Esophagus squamous epithelium (tissue), 5 donors: ENCODE measurements at regions not wholly inside any gene's neighbourhood (a gene's known extent, or its start where the extent isn't known, plus 50 kb on each side); places are given as distances from the start of the nearest gene placed in this dataset.
"Not testable (repeated sequence)": the region's sequence is repeated elsewhere in the genome, so short reads cannot be mapped to it uniquely, and the experiment has no call there.

ENCODE experiments used
- DNase-seq: peaks from one replicate; lab custom pipeline; 2025; lab: John Stamatoyannopoulos, UW
- H3K27ac ChIP-seq, 4 donors: fragments of 200-600 bp; sonication (generic); one replicate each; pipeline ENCODE4 v1.5.1; 2016 to 2019; ENCODE audit warnings: mild to moderate bottlenecking in 1 of 4
- H3K27me3 ChIP-seq, 4 donors: fragments of 200-600 bp; sonication (generic); 1 replicate in 3 of 4; 2 replicates in 1 of 4; pipeline versions ENCODE4 v1.5.1 to v1.6.0; 2017 to 2021; ENCODE audit warnings: antibody characterized with exemption in 1 of 4
- H3K36me3 ChIP-seq, 3 donors: fragments of 200-600 bp; sonication (generic); one replicate each; pipeline ENCODE4 v1.5.1; 2016 to 2019
- H3K4me1 ChIP-seq, 3 donors: fragments of 200-600 bp; sonication (generic); one replicate each; pipeline ENCODE4 v1.5.1; 2017 to 2019
- H3K4me3 ChIP-seq, 4 donors: fragments of 200-600 bp; sonication (generic); 1 replicate in 3 of 4; 2 replicates in 1 of 4; pipeline ENCODE4 v1.5.1; 2016 to 2019; ENCODE audit warnings: mild to moderate bottlenecking in 2 of 4, moderate library complexity in 1 of 4
- H3K9me3 ChIP-seq, 3 donors: fragments of 200-600 bp; sonication (generic); one replicate each; pipeline ENCODE4 v1.5.1; 2016 to 2019
- POLR2A ChIP-seq, 4 donors: fragments of 450-650 bp; IDR thresholded peaks; one replicate each; pipeline ENCODE4 v1.6.1; 2017; ENCODE audit warnings: antibody characterized with exemption in 4 of 4, mild to moderate bottlenecking in 4 of 4, moderate library complexity in 3 of 4
- WGBS, 2 donors: methylation state at CpG; one replicate each; pipeline ENCODE4 v1.1.5; 2018; 5-methylcytosine and 5-hydroxymethylcytosine counted together
- intact Hi-C: fragments of 100-400 bp; cut with DNase I; formaldehyde crosslinking; loops from one replicate; pipeline ENCODE4 v1.15.0; 2022
- TF ChIP-seq, protein P1 (sequence below), 6 experiments: fragments of 450-650 bp in 4 of 6; fragments of 200-600 bp in 2 of 6; sonication (generic) in 2 of 6; IDR thresholded peaks; one replicate each; pipeline ENCODE4 v1.5.1; 2016 to 2019; ENCODE audit warnings: antibody characterized with exemption in 6 of 6, mild to moderate bottlenecking in 4 of 6, moderate library complexity in 4 of 6
- donor health status: DM: yes; HTN: yes; CAD: no.

DNA sequence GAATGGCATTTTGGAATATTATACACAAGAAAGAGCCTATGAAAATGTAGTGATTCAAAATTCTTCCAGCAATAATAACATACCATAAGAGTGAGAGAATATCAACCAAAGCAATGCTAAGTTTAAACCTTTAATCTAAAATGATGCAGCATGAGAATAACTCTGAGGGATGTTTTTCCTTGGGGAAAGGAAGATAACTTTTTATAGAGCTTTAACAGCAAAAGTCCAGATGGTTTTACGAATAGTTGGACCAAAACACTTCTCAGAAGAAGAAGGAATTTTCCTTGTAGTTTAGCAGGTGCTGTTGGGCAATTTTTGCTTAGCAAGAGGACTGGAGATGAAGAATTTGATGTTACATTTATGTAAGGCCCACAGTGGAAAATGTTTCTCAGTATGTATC is 1503.2 kb downstream of the HACE1 start:
- H3K27me3 ChIP-seq = no peaks in the 10 kb centered on the region
- no peak for DNase-seq
- 52 to 58% methylated on average over 1 of the region's 1 CpG for WGBS, 2 donors
- no peaks in the 10 kb centered on the region for H3K36me3 ChIP-seq
- H3K4me3 ChIP-seq = no peak overlapping the region
- TF ChIP-seq POLR2A (IDR thresholded peaks at IDR 0.05) = no peak
- TF ChIP-seq, protein P1, sequence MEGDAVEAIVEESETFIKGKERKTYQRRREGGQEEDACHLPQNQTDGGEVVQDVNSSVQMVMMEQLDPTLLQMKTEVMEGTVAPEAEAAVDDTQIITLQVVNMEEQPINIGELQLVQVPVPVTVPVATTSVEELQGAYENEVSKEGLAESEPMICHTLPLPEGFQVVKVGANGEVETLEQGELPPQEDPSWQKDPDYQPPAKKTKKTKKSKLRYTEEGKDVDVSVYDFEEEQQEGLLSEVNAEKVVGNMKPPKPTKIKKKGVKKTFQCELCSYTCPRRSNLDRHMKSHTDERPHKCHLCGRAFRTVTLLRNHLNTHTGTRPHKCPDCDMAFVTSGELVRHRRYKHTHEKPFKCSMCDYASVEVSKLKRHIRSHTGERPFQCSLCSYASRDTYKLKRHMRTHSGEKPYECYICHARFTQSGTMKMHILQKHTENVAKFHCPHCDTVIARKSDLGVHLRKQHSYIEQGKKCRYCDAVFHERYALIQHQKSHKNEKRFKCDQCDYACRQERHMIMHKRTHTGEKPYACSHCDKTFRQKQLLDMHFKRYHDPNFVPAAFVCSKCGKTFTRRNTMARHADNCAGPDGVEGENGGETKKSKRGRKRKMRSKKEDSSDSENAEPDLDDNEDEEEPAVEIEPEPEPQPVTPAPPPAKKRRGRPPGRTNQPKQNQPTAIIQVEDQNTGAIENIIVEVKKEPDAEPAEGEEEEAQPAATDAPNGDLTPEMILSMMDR (IDR thresholded peaks at IDR 0.05) = no peak
- no peaks in the 10 kb centered on the region for H3K4me1 ChIP-seq
- intact Hi-C loops = no loop called here
- H3K9me3 ChIP-seq = peaks cover 0 to 12% (median 0%) of the 10 kb centered on the region in 3 donors
- no peak overlapping the region for H3K27ac ChIP-seq

DNA sequence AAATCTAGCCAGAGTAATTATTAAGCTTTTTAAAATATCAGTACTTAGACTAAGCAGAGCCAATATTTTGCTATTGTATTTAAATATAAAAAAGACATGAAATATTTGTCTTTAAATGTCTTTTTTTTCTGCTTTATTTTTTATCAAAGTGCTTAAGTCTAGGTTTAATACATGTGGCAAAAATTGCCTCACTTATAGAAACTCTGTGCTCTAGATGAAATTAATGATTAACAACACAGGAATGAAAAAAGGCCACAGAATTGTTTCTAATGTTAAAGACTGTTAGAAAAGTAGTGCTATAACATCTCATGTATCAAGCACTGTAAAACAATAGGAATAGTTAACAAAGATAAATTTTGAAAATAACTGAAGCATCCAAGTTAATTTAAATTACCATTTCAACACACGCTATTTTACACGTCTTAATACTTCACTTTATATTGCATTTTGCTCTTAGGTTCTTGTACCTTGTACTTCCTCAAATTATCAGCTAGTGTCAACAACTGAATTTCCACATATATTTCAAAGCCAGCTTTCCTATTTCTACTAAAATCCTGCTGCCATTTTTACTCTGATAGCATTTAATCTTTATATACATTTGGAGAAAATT is 1515.1 kb downstream of the HACE1 start:
- Histone ChIP-seq H3K9me3 (no peaks in the 10 kb centered on the region), H3K36me3 (no peaks in the 10 kb centered on the region), H3K4me1 (no peaks in the 10 kb centered on the region), H3K27me3 (no peaks in the 10 kb centered on the region), H3K4me3 (no peak overlapping the region), H3K27ac (no peak overlapping the region)
- TF ChIP-seq POLR2A (IDR thresholded peaks at IDR 0.05) = no peak
- TF ChIP-seq, protein P1 (IDR thresholded peaks at IDR 0.05) = no peak
- WGBS, 2 donors = 88 to 90% methylated on average over 2 of the region's 2 CpGs
- intact Hi-C loops = no loop called here
- DNase-seq = no peak

DNA sequence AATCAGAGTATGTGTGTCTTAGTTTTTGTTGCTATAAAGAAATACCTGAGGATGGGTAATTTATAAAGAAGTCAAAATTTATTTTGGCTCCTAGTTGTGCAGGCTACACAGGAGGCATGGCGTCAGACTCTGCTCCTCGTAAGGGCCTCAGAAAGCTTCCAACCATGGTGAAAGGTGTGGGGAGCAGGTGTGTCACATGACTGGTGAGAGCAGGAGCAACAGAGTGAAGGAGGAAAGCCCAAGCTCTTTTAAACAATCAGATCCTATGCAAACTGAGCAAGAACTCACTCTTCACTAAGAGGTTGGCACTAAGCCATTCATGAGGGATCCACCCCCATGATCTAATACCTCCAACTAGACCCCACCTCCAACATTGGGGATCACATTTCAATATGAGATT is 1524.3 kb downstream of the HACE1 start:
- H3K4me1 ChIP-seq = no peaks in the 10 kb centered on the region
- 74 to 87% methylated on average over 2 of the region's 2 CpGs for WGBS, 2 donors
- no peak for DNase-seq
- no peak for TF ChIP-seq POLR2A (IDR thresholded peaks at IDR 0.05)
- TF ChIP-seq, protein P1 (IDR thresholded peaks at IDR 0.05) = no peak
- H3K9me3 ChIP-seq = no peaks in the 10 kb centered on the region
- H3K36me3 ChIP-seq = no peaks in the 10 kb centered on the region
- intact Hi-C loops = no loop called here
- H3K27ac ChIP-seq = no peak overlapping the region
- H3K4me3 ChIP-seq = no peak overlapping the region
- H3K27me3 ChIP-seq = no peaks in the 10 kb centered on the region

DNA sequence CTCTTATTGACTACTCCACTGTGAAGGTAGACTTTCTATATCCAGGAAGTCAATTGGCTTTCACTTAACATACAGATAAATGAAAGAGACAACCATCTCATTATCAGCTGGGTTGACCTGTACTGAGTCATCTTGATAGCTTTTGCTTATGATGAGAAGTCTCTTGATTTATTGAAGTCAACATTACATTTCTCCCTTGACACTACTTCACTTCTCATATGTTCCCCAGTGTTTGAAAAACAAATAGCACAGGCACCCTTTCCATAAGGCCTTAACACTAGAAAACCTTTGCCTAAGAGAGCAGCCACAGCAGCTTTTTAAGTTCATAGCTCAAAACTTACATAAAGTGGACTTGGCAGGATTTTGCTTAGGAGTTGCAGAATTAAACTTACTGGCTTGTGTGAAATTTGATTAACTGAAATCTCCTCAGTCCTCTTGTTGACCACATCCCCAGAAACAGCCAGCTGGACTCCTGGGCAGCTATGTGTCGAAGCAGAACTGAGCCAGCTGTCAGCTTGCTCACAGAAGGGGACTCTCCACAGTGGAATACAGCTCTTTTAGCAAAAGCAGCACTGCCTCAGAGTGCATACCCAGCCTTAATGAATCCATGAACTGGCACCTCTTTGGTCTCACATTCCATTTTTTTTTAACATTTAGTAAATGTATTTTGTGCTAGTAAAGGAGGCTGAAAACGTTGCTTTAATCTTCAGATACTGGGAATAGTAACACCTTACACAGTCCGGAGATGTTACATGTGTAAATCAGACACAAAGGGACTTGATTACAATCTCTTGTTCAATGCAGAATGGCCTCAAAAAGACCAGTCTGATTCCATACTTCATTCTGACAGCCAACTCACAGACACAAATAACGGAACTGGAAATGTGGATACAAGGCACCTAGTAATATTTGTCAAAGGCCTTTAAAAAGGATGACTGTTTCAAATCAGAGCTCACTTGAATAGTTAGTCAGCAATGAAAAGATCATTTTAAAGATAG is 1532.7 kb downstream of the HACE1 start:
- no peak for DNase-seq
- H3K4me3 ChIP-seq = no peak overlapping the region
- no peak for TF ChIP-seq POLR2A (IDR thresholded peaks at IDR 0.05)
- TF ChIP-seq, protein P1 (IDR thresholded peaks at IDR 0.05) = no peak
- H3K9me3 ChIP-seq = no peaks in the 10 kb centered on the region
- H3K27me3 ChIP-seq = no peaks in the 10 kb centered on the region
- no peak overlapping the region for H3K27ac ChIP-seq
- 23 to 38% methylated on average over 4 of the region's 4 CpGs for WGBS, 2 donors
- intact Hi-C loops = no loop called here
- H3K36me3 ChIP-seq = no peaks in the 10 kb centered on the region
- H3K4me1 ChIP-seq = no peaks in the 10 kb centered on the region

DNA sequence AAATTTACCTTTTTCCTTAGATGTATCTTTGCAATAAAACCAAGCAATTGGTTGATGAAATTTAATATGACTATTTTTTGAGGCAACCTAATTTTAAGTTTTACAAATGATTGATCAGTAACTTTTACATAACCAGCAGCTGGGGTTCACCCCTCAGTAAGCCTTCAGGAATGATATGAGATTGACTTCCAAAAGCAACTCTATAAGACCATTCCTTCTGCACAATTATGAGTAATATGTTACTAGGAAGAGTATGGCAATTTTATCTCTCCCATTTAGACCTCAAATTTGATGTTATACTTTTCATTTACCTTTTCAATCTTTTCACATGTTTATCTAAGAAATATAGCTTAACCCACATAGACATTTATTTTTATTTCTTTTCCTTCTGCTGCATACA is 1546.3 kb downstream of the HACE1 start:
- H3K4me3 ChIP-seq = no peak overlapping the region
- no peaks in the 10 kb centered on the region for H3K36me3 ChIP-seq
- no peak for TF ChIP-seq POLR2A (IDR thresholded peaks at IDR 0.05)
- TF ChIP-seq, protein P1 (IDR thresholded peaks at IDR 0.05) = no peak
- no peak for DNase-seq
- H3K27ac ChIP-seq = no peak overlapping the region
- no peaks in the 10 kb centered on the region for H3K27me3 ChIP-seq
- intact Hi-C loops = no loop called here
- H3K4me1 ChIP-seq = no peaks in the 10 kb centered on the region
- peaks cover 0 to 7% (median 0%) of the 10 kb centered on the region in 3 donors for H3K9me3 ChIP-seq

DNA sequence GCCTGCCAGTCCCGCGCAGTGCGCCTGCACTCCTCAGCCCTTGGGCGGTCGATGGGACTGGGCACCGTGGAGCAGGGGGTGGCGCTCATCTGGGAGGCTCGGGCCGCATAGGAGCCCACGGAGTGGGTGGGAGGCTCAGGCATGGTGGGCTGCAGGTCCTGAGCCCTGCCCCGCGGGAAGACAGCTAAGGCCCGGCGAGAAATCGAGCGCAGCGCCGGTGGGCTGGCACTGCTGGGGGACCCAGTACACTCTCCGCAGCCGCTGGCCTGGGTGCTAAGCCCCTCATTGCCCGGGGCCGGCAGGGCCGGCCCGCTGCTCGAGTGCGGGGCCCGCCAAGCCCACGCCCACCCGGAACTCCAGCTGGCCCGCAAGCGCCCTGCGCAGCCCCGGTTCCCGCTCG is 1565.3 kb downstream of the HACE1 start:
- H3K4me1 ChIP-seq, H3K36me3 ChIP-seq, DNase-seq, intact Hi-C loops, H3K27ac ChIP-seq, H3K27me3 ChIP-seq, H3K9me3 ChIP-seq, H3K4me3 ChIP-seq: not testable (repeated sequence)
- WGBS, 2 donors = no CpG with 5 or more reads among the region's 35 CpGs
